WTC11 (cell line): ENCODE measurements at regions not wholly inside any gene's neighbourhood (a gene's known extent, or its start where the extent isn't known, plus 50 kb on each side); places are given as distances from the start of the nearest gene placed in this dataset.

Experiments
- ATAC-seq: fragments of 200-7000 bp; cut with Tn5 transposase; 2 replicates; pipeline ENCODE4 v1.10.0; 2021; ENCODE audit warnings: mild to moderate bottlenecking, moderate library complexity
- CTCF ChIA-PET: fragments of 300-600 bp; sonication (Branson Sonifier 250); formaldehyde crosslinking; loops from one replicate; lab custom pipeline; 2021; ENCODE audit warnings: antibody characterized with exemption; lab: Charles Lee
- POLR2A ChIA-PET: fragments of 350-600 bp; sonication (Branson Sonifier 250); formaldehyde crosslinking; loops from one replicate; lab custom pipeline; 2021; ENCODE audit warnings: antibody characterized with exemption; lab: Charles Lee
- DNase-seq: peaks from one replicate; pipeline ENCODE4 v3.0.0; 2021; ENCODE audit warnings: low spot score
- H3K27ac Mint-ChIP-seq: 2 replicates; pipeline ENCODE4 v1.8.0; 2021; ENCODE audit warnings: mixed read lengths
- H3K27me3 Mint-ChIP-seq: 2 replicates; pipeline ENCODE4 v1.8.0; 2021; ENCODE audit warnings: low read depth, mild to moderate bottlenecking, moderate library complexity, mixed read lengths
- H3K36me3 Mint-ChIP-seq: 2 replicates; pipeline ENCODE4 v1.8.0; 2021; ENCODE audit warnings: mixed read lengths
- H3K4me1 Mint-ChIP-seq: 2 replicates; pipeline ENCODE4 v1.8.0; 2022; ENCODE audit warnings: mixed read lengths
- H3K4me3 Mint-ChIP-seq: 2 replicates; pipeline ENCODE4 v1.8.0; 2021; ENCODE audit warnings: mild to moderate bottlenecking, moderate library complexity, mixed read lengths
- H3K9me3 Mint-ChIP-seq: 2 replicates; pipeline ENCODE4 v1.8.0; 2021; ENCODE audit warnings: mixed read lengths
- CBFB ChIP-seq: sonication (generic); formaldehyde crosslinking; IDR thresholded peaks from 2 replicates; pipeline ENCODE4 v1.8.1; 2022; ENCODE audit warnings: mild to moderate bottlenecking, low read depth, missing genetic modification reagents
- FOXK1 ChIP-seq: sonication (generic); formaldehyde crosslinking; IDR thresholded peaks from 2 replicates; pipeline ENCODE4 v1.8.0; 2022; ENCODE audit warnings: mild to moderate bottlenecking, moderate library complexity, missing genetic modification reagents
- HMGA2 ChIP-seq: fragments of 250-450 bp; sonication (Bioruptor Pico); IDR thresholded peaks from 2 replicates; pipeline ENCODE4 v1.4.0; 2021; ENCODE audit warnings: mild to moderate bottlenecking, moderate library complexity
- JAZF1 ChIP-seq: fragments of 250-450 bp; sonication (Bioruptor Pico); IDR thresholded peaks from 2 replicates; pipeline ENCODE4 v1.9.0; 2021; ENCODE audit warnings: moderate library complexity, mild to moderate bottlenecking, inconsistent platforms
- KAT7 ChIP-seq: sonication (generic); formaldehyde crosslinking; IDR thresholded peaks from 2 replicates; pipeline ENCODE4 v1.8.1; 2023; ENCODE audit warnings: missing genetic modification reagents, mild to moderate bottlenecking, borderline replicate concordance
- NFYB ChIP-seq: sonication (generic); formaldehyde crosslinking; conservative IDR thresholded peaks from 2 replicates; pipeline ENCODE4 v1.8.0; 2022; ENCODE audit warnings: low read depth, missing genetic modification reagents
- NR1H2 ChIP-seq: sonication (generic); formaldehyde crosslinking; IDR thresholded peaks from 2 replicates; pipeline ENCODE4 v1.9.0; 2021; ENCODE audit warnings: mild to moderate bottlenecking, moderate library complexity, missing genetic modification reagents
- SMAD4 ChIP-seq: sonication (generic); formaldehyde crosslinking; IDR thresholded peaks from 2 replicates; pipeline ENCODE4 v1.8.0; 2022; ENCODE audit warnings: mild to moderate bottlenecking, missing genetic modification reagents
- TP53 ChIP-seq: sonication (generic); formaldehyde crosslinking; IDR thresholded peaks from 2 replicates; pipeline ENCODE4 v1.8.1; 2023; ENCODE audit warnings: mild to moderate bottlenecking, missing genetic modification reagents
- ZNF232 ChIP-seq: sonication (generic); formaldehyde crosslinking; IDR thresholded peaks from 2 replicates; pipeline ENCODE4 v1.8.0; 2022; ENCODE audit warnings: mild to moderate bottlenecking, missing genetic modification reagents
- ZNF263 ChIP-seq: sonication (generic); formaldehyde crosslinking; IDR thresholded peaks from 2 replicates; pipeline ENCODE4 v1.8.1; 2022; ENCODE audit warnings: low read depth, mild to moderate bottlenecking, moderate library complexity, missing genetic modification reagents
- ZNF671 ChIP-seq: fragments of 250-450 bp; sonication (Bioruptor Pico); IDR thresholded peaks from 2 replicates; pipeline ENCODE4 v1.8.0; 2021; ENCODE audit warnings: mild to moderate bottlenecking
- TF ChIP-seq, protein P1 (sequence below): sonication (generic); formaldehyde crosslinking; IDR thresholded peaks from 2 replicates; pipeline ENCODE4 v1.8.0; 2022; ENCODE audit warnings: mild to moderate bottlenecking, missing genetic modification reagents
- TF ChIP-seq, protein P2 (sequence below): fragments of 250-450 bp; sonication (Bioruptor Pico); IDR thresholded peaks from 2 replicates; pipeline ENCODE4 v2.1.2; 2022; ENCODE audit warnings: mild to moderate bottlenecking, moderate library complexity
- TF ChIP-seq, protein P3 (sequence below): fragments of 250-450 bp; sonication (Bioruptor Pico); IDR thresholded peaks from 2 replicates; pipeline ENCODE4 v1.9.0; 2021; ENCODE audit warnings: mild to moderate bottlenecking, borderline replicate concordance
- TF ChIP-seq, protein P4 (sequence below): sonication (generic); formaldehyde crosslinking; IDR thresholded peaks from 2 replicates; pipeline ENCODE4 v1.8.1; 2023; ENCODE audit warnings: mild to moderate bottlenecking, moderate library complexity, missing genetic modification reagents
- TF ChIP-seq, protein P5 (sequence below): fragments of 250-450 bp; sonication (Bioruptor Pico); IDR thresholded peaks from 2 replicates; pipeline ENCODE4 v1.9.0; 2021; ENCODE audit warnings: moderate library complexity, mild to moderate bottlenecking, inconsistent platforms, borderline replicate concordance
- TF ChIP-seq, protein P6 (sequence below): sonication (generic); formaldehyde crosslinking; IDR thresholded peaks from 2 replicates; pipeline ENCODE4 v1.8.1; 2022; ENCODE audit warnings: mild to moderate bottlenecking, missing genetic modification reagents, moderate library complexity, borderline replicate concordance
- TF ChIP-seq, protein P7 (sequence below): sonication (generic); formaldehyde crosslinking; IDR thresholded peaks from 2 replicates; pipeline ENCODE4 v1.8.1; 2023; ENCODE audit warnings: mild to moderate bottlenecking, missing genetic modification reagents, borderline replicate concordance

DNA sequence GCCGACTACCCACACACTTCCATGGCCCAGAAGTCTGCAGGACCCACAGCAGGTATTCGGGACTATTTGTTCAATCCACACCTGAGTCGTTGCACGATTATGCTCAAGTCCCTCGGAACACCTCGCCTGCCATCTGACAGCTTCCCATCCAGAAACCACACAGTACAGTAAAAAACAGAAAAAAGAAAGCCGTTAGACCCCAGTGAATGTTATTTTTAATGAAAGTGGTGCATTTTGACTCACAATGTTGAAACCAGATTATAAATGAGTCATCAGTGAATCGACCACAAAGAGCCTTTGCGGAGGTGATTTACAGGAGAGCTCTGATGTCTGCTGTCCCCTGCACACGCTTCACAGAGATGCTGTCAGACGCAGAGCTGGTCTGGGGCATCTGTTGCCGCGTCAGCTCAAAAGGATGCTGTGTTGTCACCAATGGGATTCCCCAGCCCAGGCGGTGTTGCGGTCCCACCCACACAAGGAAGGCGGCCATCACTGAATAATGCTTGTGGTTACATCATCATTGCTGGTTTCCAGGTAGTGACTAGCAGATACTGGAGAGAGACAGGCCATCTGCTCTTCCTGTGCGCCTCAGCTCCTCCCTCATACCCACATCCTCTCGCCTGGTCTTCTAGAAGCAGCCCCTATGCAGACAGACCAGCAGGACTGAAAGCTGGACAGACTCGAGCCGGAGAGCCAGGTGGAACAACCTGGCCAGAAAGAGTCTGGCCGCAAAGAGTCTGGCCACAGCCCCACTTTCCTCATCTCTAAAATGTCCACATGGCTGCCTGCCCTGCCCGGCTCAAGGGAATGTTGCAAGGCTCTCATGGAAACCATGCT lies 116.8 kb downstream of the TOMM20 start:
- peaks cover 22% of the 10 kb centered on the region for H3K9me3 Mint-ChIP-seq
- no peaks in the 10 kb centered on the region; the same call in 1 of the 2 replicates for H3K27me3 Mint-ChIP-seq
- H3K4me1 Mint-ChIP-seq = peaks cover 22% of the 10 kb centered on the region
- no peak overlapping the region for H3K27ac Mint-ChIP-seq
- ChIA-PET CTCF (no interaction called here), POLR2A (no interaction called here)
- H3K4me3 Mint-ChIP-seq = no peak overlapping the region
- no peak; the same call in none of the 2 replicates for ATAC-seq
- H3K36me3 Mint-ChIP-seq = peaks cover 9% of the 10 kb centered on the region
- no peak for DNase-seq
- TF ChIP-seq TP53 (no peak), ZNF263 (no peak)
- TF ChIP-seq, protein P1, sequence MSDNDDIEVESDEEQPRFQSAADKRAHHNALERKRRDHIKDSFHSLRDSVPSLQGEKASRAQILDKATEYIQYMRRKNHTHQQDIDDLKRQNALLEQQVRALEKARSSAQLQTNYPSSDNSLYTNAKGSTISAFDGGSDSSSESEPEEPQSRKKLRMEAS (CRISPR knock-in tag) = no peak
- TF ChIP-seq, all 79 proteins: peak for 0

DNA sequence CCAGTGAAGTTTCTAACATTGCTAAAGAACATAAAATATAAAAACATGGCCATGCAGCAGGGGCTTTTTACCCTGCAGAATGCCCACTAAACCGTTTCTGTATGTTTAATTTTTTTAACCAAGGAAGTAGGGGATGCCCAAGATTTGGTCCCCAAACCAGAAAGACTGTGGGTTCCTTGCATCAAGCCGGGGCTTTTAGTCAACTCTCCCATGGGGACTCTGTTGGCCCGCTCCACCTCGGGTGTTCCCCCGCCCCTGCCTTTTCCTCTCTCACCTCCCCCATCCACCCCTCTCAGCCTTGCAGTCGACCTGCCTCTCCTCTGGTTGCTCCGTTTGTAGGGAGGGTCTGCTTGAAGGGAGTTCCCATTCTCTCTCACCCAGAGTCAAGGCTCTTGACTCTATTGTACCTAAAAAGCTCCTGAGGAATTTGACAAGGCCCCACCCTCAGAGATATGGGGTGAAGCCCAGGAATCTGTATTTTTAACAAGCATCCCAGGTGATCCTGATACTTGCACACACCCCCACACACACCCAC lies 117.5 kb downstream of the TOMM20 start:
- Mint-ChIP-seq H3K9me3 (peaks cover 26% of the 10 kb centered on the region), H3K4me3 (no peak overlapping the region), H3K27ac (no peak overlapping the region), H3K4me1 (peaks cover 22% of the 10 kb centered on the region), H3K36me3 (peaks cover 9% of the 10 kb centered on the region), H3K27me3 (no peaks in the 10 kb centered on the region; the same call in 1 of the 2 replicates)
- ATAC-seq (no peak), DNase-seq (no peak)
- POLR2A ChIA-PET = no interaction called here
- CTCF ChIA-PET = no interaction called here
- TF ChIP-seq, protein P2, sequence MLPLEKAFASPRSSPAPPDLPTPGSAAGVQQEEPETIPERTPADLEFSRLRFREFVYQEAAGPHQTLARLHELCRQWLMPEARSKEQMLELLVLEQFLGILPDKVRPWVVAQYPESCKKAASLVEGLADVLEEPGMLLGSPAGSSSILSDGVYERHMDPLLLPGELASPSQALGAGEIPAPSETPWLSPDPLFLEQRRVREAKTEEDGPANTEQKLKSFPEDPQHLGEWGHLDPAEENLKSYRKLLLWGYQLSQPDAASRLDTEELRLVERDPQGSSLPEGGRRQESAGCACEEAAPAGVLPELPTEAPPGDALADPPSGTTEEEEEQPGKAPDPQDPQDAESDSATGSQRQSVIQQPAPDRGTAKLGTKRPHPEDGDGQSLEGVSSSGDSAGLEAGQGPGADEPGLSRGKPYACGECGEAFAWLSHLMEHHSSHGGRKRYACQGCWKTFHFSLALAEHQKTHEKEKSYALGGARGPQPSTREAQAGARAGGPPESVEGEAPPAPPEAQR (CRISPR knock-in tag) = no peak
- TF ChIP-seq, protein P3, sequence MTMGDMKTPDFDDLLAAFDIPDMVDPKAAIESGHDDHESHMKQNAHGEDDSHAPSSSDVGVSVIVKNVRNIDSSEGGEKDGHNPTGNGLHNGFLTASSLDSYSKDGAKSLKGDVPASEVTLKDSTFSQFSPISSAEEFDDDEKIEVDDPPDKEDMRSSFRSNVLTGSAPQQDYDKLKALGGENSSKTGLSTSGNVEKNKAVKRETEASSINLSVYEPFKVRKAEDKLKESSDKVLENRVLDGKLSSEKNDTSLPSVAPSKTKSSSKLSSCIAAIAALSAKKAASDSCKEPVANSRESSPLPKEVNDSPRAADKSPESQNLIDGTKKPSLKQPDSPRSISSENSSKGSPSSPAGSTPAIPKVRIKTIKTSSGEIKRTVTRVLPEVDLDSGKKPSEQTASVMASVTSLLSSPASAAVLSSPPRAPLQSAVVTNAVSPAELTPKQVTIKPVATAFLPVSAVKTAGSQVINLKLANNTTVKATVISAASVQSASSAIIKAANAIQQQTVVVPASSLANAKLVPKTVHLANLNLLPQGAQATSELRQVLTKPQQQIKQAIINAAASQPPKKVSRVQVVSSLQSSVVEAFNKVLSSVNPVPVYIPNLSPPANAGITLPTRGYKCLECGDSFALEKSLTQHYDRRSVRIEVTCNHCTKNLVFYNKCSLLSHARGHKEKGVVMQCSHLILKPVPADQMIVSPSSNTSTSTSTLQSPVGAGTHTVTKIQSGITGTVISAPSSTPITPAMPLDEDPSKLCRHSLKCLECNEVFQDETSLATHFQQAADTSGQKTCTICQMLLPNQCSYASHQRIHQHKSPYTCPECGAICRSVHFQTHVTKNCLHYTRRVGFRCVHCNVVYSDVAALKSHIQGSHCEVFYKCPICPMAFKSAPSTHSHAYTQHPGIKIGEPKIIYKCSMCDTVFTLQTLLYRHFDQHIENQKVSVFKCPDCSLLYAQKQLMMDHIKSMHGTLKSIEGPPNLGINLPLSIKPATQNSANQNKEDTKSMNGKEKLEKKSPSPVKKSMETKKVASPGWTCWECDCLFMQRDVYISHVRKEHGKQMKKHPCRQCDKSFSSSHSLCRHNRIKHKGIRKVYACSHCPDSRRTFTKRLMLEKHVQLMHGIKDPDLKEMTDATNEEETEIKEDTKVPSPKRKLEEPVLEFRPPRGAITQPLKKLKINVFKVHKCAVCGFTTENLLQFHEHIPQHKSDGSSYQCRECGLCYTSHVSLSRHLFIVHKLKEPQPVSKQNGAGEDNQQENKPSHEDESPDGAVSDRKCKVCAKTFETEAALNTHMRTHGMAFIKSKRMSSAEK = no peak
- TF ChIP-seq ZNF232 (CRISPR knock-in tag) (no peak), NR1H2 (CRISPR knock-in tag) (no peak), FOXK1 (no peak), ZNF671 (no peak), NFYB (CRISPR knock-in tag) (no peak), SMAD4 (CRISPR knock-in tag) (no peak), HMGA2 (no peak), KAT7 (CRISPR knock-in tag) (no peak), CBFB (no peak), JAZF1 (CRISPR knock-in tag) (no peak)
- TF ChIP-seq, protein P4, sequence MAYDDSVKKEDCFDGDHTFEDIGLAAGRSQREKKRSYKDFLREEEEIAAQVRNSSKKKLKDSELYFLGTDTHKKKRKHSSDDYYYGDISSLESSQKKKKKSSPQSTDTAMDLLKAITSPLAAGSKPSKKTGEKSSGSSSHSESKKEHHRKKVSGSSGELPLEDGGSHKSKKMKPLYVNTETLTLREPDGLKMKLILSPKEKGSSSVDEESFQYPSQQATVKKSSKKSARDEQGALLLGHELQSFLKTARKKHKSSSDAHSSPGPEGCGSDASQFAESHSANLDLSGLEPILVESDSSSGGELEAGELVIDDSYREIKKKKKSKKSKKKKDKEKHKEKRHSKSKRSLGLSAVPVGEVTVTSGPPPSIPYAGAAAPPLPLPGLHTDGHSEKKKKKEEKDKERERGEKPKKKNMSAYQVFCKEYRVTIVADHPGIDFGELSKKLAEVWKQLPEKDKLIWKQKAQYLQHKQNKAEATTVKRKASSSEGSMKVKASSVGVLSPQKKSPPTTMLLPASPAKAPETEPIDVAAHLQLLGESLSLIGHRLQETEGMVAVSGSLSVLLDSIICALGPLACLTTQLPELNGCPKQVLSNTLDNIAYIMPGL = no peak
- TF ChIP-seq, protein P5, sequence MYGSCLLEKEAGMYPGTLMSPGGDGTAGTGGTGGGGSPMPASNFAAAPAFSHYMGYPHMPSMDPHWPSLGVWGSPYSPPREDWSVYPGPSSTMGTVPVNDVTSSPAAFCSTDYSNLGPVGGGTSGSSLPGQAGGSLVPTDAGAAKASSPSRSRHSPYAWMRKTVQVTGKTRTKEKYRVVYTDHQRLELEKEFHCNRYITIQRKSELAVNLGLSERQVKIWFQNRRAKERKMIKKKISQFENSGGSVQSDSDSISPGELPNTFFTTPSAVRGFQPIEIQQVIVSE (CRISPR knock-in tag) = no peak
- TF ChIP-seq, protein P6, sequence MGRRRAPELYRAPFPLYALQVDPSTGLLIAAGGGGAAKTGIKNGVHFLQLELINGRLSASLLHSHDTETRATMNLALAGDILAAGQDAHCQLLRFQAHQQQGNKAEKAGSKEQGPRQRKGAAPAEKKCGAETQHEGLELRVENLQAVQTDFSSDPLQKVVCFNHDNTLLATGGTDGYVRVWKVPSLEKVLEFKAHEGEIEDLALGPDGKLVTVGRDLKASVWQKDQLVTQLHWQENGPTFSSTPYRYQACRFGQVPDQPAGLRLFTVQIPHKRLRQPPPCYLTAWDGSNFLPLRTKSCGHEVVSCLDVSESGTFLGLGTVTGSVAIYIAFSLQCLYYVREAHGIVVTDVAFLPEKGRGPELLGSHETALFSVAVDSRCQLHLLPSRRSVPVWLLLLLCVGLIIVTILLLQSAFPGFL = no peak
- TF ChIP-seq, protein P7, sequence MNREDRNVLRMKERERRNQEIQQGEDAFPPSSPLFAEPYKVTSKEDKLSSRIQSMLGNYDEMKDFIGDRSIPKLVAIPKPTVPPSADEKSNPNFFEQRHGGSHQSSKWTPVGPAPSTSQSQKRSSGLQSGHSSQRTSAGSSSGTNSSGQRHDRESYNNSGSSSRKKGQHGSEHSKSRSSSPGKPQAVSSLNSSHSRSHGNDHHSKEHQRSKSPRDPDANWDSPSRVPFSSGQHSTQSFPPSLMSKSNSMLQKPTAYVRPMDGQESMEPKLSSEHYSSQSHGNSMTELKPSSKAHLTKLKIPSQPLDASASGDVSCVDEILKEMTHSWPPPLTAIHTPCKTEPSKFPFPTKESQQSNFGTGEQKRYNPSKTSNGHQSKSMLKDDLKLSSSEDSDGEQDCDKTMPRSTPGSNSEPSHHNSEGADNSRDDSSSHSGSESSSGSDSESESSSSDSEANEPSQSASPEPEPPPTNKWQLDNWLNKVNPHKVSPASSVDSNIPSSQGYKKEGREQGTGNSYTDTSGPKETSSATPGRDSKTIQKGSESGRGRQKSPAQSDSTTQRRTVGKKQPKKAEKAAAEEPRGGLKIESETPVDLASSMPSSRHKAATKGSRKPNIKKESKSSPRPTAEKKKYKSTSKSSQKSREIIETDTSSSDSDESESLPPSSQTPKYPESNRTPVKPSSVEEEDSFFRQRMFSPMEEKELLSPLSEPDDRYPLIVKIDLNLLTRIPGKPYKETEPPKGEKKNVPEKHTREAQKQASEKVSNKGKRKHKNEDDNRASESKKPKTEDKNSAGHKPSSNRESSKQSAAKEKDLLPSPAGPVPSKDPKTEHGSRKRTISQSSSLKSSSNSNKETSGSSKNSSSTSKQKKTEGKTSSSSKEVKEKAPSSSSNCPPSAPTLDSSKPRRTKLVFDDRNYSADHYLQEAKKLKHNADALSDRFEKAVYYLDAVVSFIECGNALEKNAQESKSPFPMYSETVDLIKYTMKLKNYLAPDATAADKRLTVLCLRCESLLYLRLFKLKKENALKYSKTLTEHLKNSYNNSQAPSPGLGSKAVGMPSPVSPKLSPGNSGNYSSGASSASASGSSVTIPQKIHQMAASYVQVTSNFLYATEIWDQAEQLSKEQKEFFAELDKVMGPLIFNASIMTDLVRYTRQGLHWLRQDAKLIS (CRISPR knock-in tag) = no peak
